A673 (cell line): ENCODE measurements at regions not wholly inside any gene's neighbourhood (a gene's known extent, or its start where the extent isn't known, plus 50 kb on each side); places are given as distances from the start of the nearest gene placed in this dataset.

ENCODE experiments used
- BruUV-seq: library from RNA; stranded (reverse); fragments of 400-500 nt; replicated peaks from 2 replicates; lab custom pipeline; 2021; lab: Mats Ljungman, UMichigan
- CTCF ChIA-PET: fragments of 300-600 bp; sonication (Branson Sonifier 250); formaldehyde crosslinking; loops from one replicate; lab custom pipeline; 2022; ENCODE audit warnings: antibody characterized with exemption; lab: Charles Lee
- POLR2A ChIA-PET: fragments of 300-600 bp; sonication (Branson Sonifier 250); formaldehyde crosslinking; loops from one replicate; lab custom pipeline; 2022; ENCODE audit warnings: antibody characterized with exemption; ENCODE audit not compliant: low non-redundant PET; lab: Charles Lee
- DNase-seq: peaks from one replicate; pipeline ENCODE4 v3.0.0-alpha.2; 2015; ENCODE audit warnings: low spot score
- H3K27ac ChIP-seq: fragments of 200-600 bp; sonication (generic); 2 replicates; pipeline ENCODE4 v1.5.1; 2016; ENCODE audit warnings: mixed run types, low read depth, mild to moderate bottlenecking, mixed read lengths, antibody characterized with exemption, low read length; ENCODE audit not compliant: poor library complexity, severe bottlenecking
- H3K27me3 ChIP-seq: fragments of 200-600 bp; sonication (generic); replicated peaks from 2 replicates; pipeline ENCODE4 v1.6.1; 2017; ENCODE audit warnings: mixed run types, low read depth, mild to moderate bottlenecking, mixed read lengths, antibody characterized with exemption, low read length; ENCODE audit not compliant: insufficient read depth, poor library complexity
- H3K36me3 ChIP-seq: fragments of 200-600 bp; sonication (generic); 2 replicates; pipeline ENCODE4 v1.6.1; 2016; ENCODE audit warnings: mixed run types, mild to moderate bottlenecking, mixed read lengths, antibody characterized with exemption, low read length; ENCODE audit not compliant: insufficient read depth, poor library complexity, severe bottlenecking
- H3K4me1 ChIP-seq: fragments of 200-600 bp; sonication (generic); 2 replicates; pipeline ENCODE4 v1.6.1; 2017; ENCODE audit warnings: mixed run types, mild to moderate bottlenecking, mixed read lengths, antibody characterized with exemption, low read length; ENCODE audit not compliant: insufficient read depth, poor library complexity, severe bottlenecking
- H3K4me3 ChIP-seq: fragments of 200-600 bp; sonication (generic); 2 replicates; pipeline ENCODE4 v1.5.1; 2016; ENCODE audit warnings: low read depth, mixed run types, mild to moderate bottlenecking, mixed read lengths, low read length; ENCODE audit not compliant: poor library complexity, severe bottlenecking
- H3K9me3 ChIP-seq: fragments of 200-600 bp; sonication (generic); 2 replicates; pipeline ENCODE4 v1.6.1; 2016; ENCODE audit warnings: mixed run types, low read depth, mild to moderate bottlenecking, mixed read lengths, antibody characterized with exemption, low read length; ENCODE audit not compliant: poor library complexity, severe bottlenecking
- EZH2 ChIP-seq: fragments of 200-600 bp; sonication (generic); IDR thresholded peaks from 2 replicates; pipeline ENCODE4 v1.6.1; 2017; ENCODE audit warnings: borderline replicate concordance, low read depth, mild to moderate bottlenecking, mixed read lengths, antibody characterized with exemption, low read length; ENCODE audit not compliant: poor library complexity, severe bottlenecking
- intact Hi-C: fragments of 100-400 bp; cut with micrococcal nuclease; formaldehyde crosslinking; loops from one replicate; pipeline ENCODE4 v1.10.0; 2022; ENCODE audit not compliant: unreplicated experiment
- TF ChIP-seq, protein P1 (sequence below): fragments of 300-800, 200-600 bp; sonication (generic); conservative IDR thresholded peaks from 2 replicates; pipeline ENCODE4 v1.5.1; 2017; ENCODE audit warnings: low read depth, mild to moderate bottlenecking, antibody characterized with exemption, low read length, moderate library complexity, mixed read lengths

DNA sequence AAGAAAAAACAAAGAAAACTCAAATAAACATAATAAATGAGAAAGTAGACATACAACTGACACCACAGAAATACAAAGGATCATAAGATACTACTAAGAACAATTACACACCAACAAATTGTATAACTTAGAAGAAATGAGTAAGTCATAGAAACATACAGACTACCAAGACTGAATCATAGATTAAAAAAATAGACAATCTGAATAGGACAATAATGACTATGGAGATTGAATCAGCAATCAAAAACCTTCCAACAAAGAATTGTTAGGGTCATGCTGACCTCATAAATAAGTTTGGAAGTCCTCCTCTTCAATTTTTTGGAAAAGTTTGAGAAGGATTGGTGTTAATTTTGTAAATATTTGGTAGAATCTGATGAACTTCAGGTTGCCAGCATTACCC, 159.0 kb downstream of the PTBP2 start:
- Histone ChIP-seq H3K27ac (no peak overlapping the region), H3K27me3 (no peaks in the 10 kb centered on the region), H3K9me3 (no peaks in the 10 kb centered on the region), H3K36me3 (no peaks in the 10 kb centered on the region), H3K4me1 (no peaks in the 10 kb centered on the region), H3K4me3 (no peak overlapping the region)
- DNase-seq = no peak
- intact Hi-C loops = no loop called here
- ChIA-PET POLR2A (no interaction called here), CTCF (no interaction called here)
- no TSS peak for BruUV-seq
- no peak for TF ChIP-seq EZH2
- TF ChIP-seq, protein P1, sequence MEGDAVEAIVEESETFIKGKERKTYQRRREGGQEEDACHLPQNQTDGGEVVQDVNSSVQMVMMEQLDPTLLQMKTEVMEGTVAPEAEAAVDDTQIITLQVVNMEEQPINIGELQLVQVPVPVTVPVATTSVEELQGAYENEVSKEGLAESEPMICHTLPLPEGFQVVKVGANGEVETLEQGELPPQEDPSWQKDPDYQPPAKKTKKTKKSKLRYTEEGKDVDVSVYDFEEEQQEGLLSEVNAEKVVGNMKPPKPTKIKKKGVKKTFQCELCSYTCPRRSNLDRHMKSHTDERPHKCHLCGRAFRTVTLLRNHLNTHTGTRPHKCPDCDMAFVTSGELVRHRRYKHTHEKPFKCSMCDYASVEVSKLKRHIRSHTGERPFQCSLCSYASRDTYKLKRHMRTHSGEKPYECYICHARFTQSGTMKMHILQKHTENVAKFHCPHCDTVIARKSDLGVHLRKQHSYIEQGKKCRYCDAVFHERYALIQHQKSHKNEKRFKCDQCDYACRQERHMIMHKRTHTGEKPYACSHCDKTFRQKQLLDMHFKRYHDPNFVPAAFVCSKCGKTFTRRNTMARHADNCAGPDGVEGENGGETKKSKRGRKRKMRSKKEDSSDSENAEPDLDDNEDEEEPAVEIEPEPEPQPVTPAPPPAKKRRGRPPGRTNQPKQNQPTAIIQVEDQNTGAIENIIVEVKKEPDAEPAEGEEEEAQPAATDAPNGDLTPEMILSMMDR = no peak

DNA sequence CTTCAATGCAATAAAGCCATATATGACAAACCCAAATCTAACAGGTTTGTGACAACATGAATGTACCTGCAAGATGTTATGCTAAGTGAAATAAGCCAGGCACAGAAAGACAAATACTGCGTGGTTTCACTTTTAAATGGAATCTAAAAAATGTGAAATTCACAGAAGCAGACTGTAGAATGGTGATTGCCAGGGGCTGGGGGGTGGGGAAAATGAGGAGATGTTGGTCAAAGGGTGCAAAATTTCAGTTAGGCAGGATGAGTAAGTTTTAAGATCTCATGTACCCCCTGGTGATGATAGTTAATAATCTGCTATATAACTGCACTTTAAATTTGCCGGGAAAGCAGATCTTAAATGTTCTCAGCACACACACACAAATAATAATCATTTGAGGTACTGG, 160.5 kb downstream of the PTBP2 start:
- Histone ChIP-seq H3K4me1 (no peaks in the 10 kb centered on the region), H3K9me3 (no peaks in the 10 kb centered on the region), H3K27me3 (no peaks in the 10 kb centered on the region), H3K4me3 (no peak overlapping the region), H3K36me3 (no peaks in the 10 kb centered on the region), H3K27ac (no peak overlapping the region)
- CTCF ChIA-PET = no interaction called here
- intact Hi-C loops = no loop called here
- TF ChIP-seq, protein P1 = no peak
- TF ChIP-seq EZH2 = no peak
- POLR2A ChIA-PET = no interaction called here
- no peak for DNase-seq
- no TSS peak for BruUV-seq

DNA sequence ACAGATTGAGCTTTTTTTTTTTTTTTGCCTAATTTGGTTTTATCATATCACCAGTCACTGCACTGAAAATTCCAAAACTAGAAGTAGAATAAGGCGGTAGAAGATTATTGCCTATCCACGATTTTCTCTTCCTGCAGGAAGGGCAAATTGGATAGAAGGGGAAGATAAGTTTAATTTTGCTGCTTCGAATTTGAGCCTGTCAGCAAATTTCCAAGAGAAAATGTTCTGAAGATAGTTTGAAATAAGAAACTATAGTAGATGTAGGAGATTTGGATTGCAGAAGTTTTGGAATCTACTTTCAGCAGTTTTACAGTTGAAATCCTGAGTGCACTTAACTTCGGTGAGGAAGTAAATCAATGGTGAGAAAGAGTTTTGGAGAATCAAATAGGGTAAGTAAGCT, 164.9 kb downstream of the PTBP2 start:
- no peak for DNase-seq
- no peak overlapping the region for H3K4me3 ChIP-seq
- intact Hi-C loops = no loop called here
- ChIA-PET CTCF (no interaction called here), POLR2A (no interaction called here)
- BruUV-seq = no TSS peak
- H3K36me3 ChIP-seq = no peaks in the 10 kb centered on the region
- H3K27ac ChIP-seq = no peak overlapping the region
- no peaks in the 10 kb centered on the region for H3K4me1 ChIP-seq
- TF ChIP-seq, protein P1 = no peak
- no peak for TF ChIP-seq EZH2
- peaks cover 16% of the 10 kb centered on the region for H3K9me3 ChIP-seq
- no peaks in the 10 kb centered on the region for H3K27me3 ChIP-seq
